HCT116 (cell line): ENCODE measurements at regions not wholly inside any gene's neighbourhood (a gene's known extent, or its start where the extent isn't known, plus 50 kb on each side); places are given as distances from the start of the nearest gene placed in this dataset.

Source experiments
- ATAC-seq: fragments of 200-7000 bp; cut with Tn5 transposase; 2 replicates; pipeline ENCODE4 v1.9.1; 2020; ENCODE audit warnings: mild to moderate bottlenecking, moderate library complexity
- BruUV-seq: library from RNA; stranded (reverse); fragments of 400-500 nt; replicated peaks from 2 replicates; lab custom pipeline; 2021; lab: Mats Ljungman, UMichigan
- CTCF ChIA-PET: fragments of 300-600 bp; sonication (Branson Sonifier 250); formaldehyde crosslinking; loops from one replicate; lab custom pipeline; 2021; ENCODE audit warnings: antibody characterized with exemption; lab: Charles Lee
- POLR2A ChIA-PET: fragments of 300-600, 350-600 bp; sonication (Branson Sonifier 250); formaldehyde crosslinking; loops from one replicate; lab custom pipeline; 2021; ENCODE audit warnings: antibody characterized with exemption; lab: Charles Lee
- RAD21 ChIA-PET, 2 experiments: fragments of 300-600 bp; sonication (Branson Sonifier 250); formaldehyde crosslinking; loops; one replicate each; lab custom pipeline; 2023; ENCODE audit warnings: low total read pairs in 2 of 2; ENCODE audit not compliant: uncharacterized antibody in 2 of 2, unreplicated experiment in 2 of 2, low non-redundant PET in 1 of 2; lab: Charles Lee
- DNase-seq: peaks from one replicate; pipeline ENCODE4 v3.0.0-alpha.2; 2010; ENCODE audit warnings: low read depth, low spot score
- H2AFZ ChIP-seq: fragments of 200-600 bp; shearing (Covaris generic), sonication (generic); 2 replicates; pipeline ENCODE4 v1.6.1; 2017; ENCODE audit warnings: low read depth, mixed run types, mixed read lengths, antibody characterized with exemption, low read length; ENCODE audit not compliant: poor library complexity, severe bottlenecking
- H3K27ac ChIP-seq: 2 replicates; pipeline ENCODE4 v1.5.1; 2012; ENCODE audit warnings: low read depth, low read length
- H3K27me3 ChIP-seq: fragments of 200-600 bp; sonication (generic); 2 replicates; pipeline ENCODE4 v1.6.1; 2016; ENCODE audit warnings: mixed run types, low read length, mixed read lengths; ENCODE audit not compliant: insufficient read depth
- H3K36me3 ChIP-seq, 2 experiments: fragments of 200-500 bp in 1 of 2; fragments of 200-600 bp in 1 of 2; sonication (Bioruptor generic) in 1 of 2; sonication (generic) in 1 of 2; 2 replicates each; pipeline versions ENCODE4 v1.5.1 to v1.6.1; 2014 to 2016; ENCODE audit warnings: low read length in 2 of 2, inconsistent platforms in 1 of 2, mixed read lengths in 1 of 2, mixed run types in 1 of 2; ENCODE audit not compliant: insufficient read depth in 2 of 2, control insufficient read depth in 1 of 2
- H3K4me1 ChIP-seq, 2 experiments: fragments of 200-600 bp in 1 of 2; sonication (generic) in 1 of 2; 2 replicates each; pipeline versions ENCODE4 v1.5.1 to v1.6.1; 2012 to 2017; ENCODE audit warnings: low read length in 2 of 2, inconsistent platforms in 1 of 2, mild to moderate bottlenecking in 1 of 2, mixed read lengths in 1 of 2, mixed run types in 1 of 2, moderate library complexity in 1 of 2; ENCODE audit not compliant: insufficient read depth in 2 of 2, control insufficient read depth in 1 of 2
- H3K4me2 ChIP-seq: fragments of 200-600 bp; sonication (generic); 2 replicates; pipeline ENCODE4 v1.6.1; 2017; ENCODE audit warnings: mixed run types, low read length, mixed read lengths
- H3K4me3 ChIP-seq, 2 experiments: fragments of 200-600 bp in 1 of 2; sonication (generic) in 1 of 2; replicated peaks in 1 of 2; 2 replicates each; pipeline ENCODE4 v1.5.1; 2011 to 2016; ENCODE audit warnings: low read length in 2 of 2, control low read depth in 1 of 2, low read depth in 1 of 2, mild to moderate bottlenecking in 1 of 2, mixed read lengths in 1 of 2, mixed run types in 1 of 2
- H3K79me2 ChIP-seq: fragments of 200-600 bp; sonication (generic); 2 replicates; pipeline ENCODE4 v1.6.1; 2017; ENCODE audit warnings: mild to moderate bottlenecking, mixed run types, low read length, moderate library complexity, mixed read lengths; ENCODE audit not compliant: insufficient read depth
- H3K9ac ChIP-seq: fragments of 200-600 bp; sonication (generic); 2 replicates; pipeline ENCODE4 v1.6.1; 2016; ENCODE audit warnings: low read length, mixed read lengths
- H3K9me2 ChIP-seq: fragments of 200-600 bp; sonication (generic), shearing (Covaris generic); 2 replicates; pipeline ENCODE4 v1.6.1; 2017; ENCODE audit warnings: mixed run types, mild to moderate bottlenecking, moderate library complexity; ENCODE audit not compliant: insufficient read depth
- H3K9me3 ChIP-seq, 2 experiments: fragments of 200-500 bp in 1 of 2; fragments of 200-600 bp in 1 of 2; sonication (Bioruptor generic) in 1 of 2; sonication (generic) in 1 of 2; 2 replicates each; pipeline ENCODE4 v1.6.1; 2014 to 2017; ENCODE audit warnings: low read length in 2 of 2, mixed read lengths in 2 of 2, inconsistent platforms in 1 of 2, low read depth in 1 of 2, mild to moderate bottlenecking in 1 of 2, mixed run types in 1 of 2, moderate library complexity in 1 of 2; ENCODE audit not compliant: control insufficient read depth in 1 of 2, insufficient read depth in 1 of 2
- H4K20me1 ChIP-seq: fragments of 200-600 bp; sonication (generic), shearing (Covaris generic); 2 replicates; pipeline ENCODE4 v1.6.1; 2017; ENCODE audit warnings: mixed run types, mild to moderate bottlenecking, moderate library complexity; ENCODE audit not compliant: insufficient read depth
- EZH2phosphoT487 ChIP-seq: fragments of 200-600 bp; IDR thresholded peaks from 2 replicates; pipeline ENCODE4 v1.6.1; 2018; ENCODE audit warnings: antibody characterized with exemption, borderline replicate concordance
- intact Hi-C: fragments of 100-400 bp; cut with micrococcal nuclease; formaldehyde crosslinking; loops from 2 replicates; pipeline ENCODE4 v1.10.0; 2022
- TF ChIP-seq, protein P1 (sequence below), 3 experiments: fragments of 200-600 bp in 1 of 3; sonication (generic) in 1 of 3; IDR thresholded peaks in 2 of 3; conservative IDR thresholded peaks in 1 of 3; 2 replicates each; pipeline ENCODE4 v1.5.1; 2012 to 2017; ENCODE audit warnings: low read depth in 2 of 3, low read length in 2 of 3, antibody characterized with exemption in 1 of 3, borderline replicate concordance in 1 of 3, control low read depth in 1 of 3, mild to moderate bottlenecking in 1 of 3, mixed read lengths in 1 of 3, mixed run types in 1 of 3, moderate library complexity in 1 of 3; ENCODE audit not compliant: insufficient read depth in 1 of 3
- TF ChIP-seq, protein P2 (sequence below): IDR thresholded peaks from 2 replicates; pipeline ENCODE4 v1.6.1; 2012

DNA sequence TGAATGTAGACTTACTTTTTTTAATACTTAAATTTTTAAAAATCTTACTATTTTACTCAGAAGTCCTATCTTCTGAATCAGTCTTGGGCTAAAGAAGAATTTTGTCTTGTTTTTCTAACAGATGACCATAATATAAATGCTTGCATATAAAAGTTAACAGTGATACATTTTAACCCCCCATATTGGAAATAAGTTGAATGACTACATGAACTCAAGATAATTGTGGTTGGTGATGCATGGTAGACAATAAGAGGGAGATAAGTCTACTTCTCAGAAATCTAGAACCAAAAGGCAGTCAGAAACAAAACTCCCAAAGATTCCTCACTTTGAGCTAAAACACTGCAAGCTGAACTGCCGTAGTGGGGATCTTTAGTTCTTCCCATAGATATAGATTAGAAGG, 868.4 kb upstream of the SOX9 start:
- H2AFZ ChIP-seq: no peak overlapping the region
- no peak overlapping the region for H3K4me3 ChIP-seq
- no peaks in the 10 kb centered on the region for H3K9me3 ChIP-seq
- no peak overlapping the region for H3K27ac ChIP-seq
- no peaks in the 10 kb centered on the region for H3K36me3 ChIP-seq
- DNase-seq (no peak), ATAC-seq (no peak)
- ChIA-PET CTCF (no interaction called here), RAD21 (no interaction called here), POLR2A (no interaction called here)
- intact Hi-C loops: no loop called here
- H3K27me3 ChIP-seq: no peaks in the 10 kb centered on the region
- no peak for TF ChIP-seq EZH2phosphoT487
- no peaks in the 10 kb centered on the region for H3K79me2 ChIP-seq
- no peak overlapping the region for H3K4me2 ChIP-seq
- no peaks in the 10 kb centered on the region for H3K4me1 ChIP-seq
- H3K9me2 ChIP-seq: no peaks in the 10 kb centered on the region
- no peaks in the 10 kb centered on the region for H4K20me1 ChIP-seq
- no TSS peak for BruUV-seq
- H3K9ac ChIP-seq: no peak overlapping the region

DNA sequence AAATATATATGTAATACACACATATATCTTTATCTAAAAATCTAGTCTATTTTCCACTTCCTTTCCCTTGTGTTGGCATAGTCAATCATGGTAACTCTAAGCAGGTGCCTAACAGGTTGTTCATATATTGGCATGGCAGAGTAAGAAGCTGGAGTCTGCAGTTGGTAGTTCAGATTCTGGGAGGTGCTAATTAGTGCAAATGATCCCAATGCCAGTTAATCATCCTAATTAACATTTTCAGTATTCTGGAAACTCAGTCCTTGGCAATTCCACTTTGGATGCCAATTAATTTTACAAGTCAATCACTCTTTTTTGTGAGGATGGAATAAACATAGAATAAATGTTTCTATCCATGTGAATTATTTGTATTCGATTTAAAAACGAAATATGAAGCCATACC, 863.7 kb upstream of the SOX9 start:
- H3K9me2 ChIP-seq: no peaks in the 10 kb centered on the region
- intact Hi-C loops: no loop called here
- H3K36me3 ChIP-seq: no peaks in the 10 kb centered on the region
- no peak overlapping the region for H2AFZ ChIP-seq
- DNase-seq: no peak
- ChIA-PET RAD21 (no interaction called here), CTCF (no interaction called here), POLR2A (no interaction called here)
- TF ChIP-seq, protein P1, sequence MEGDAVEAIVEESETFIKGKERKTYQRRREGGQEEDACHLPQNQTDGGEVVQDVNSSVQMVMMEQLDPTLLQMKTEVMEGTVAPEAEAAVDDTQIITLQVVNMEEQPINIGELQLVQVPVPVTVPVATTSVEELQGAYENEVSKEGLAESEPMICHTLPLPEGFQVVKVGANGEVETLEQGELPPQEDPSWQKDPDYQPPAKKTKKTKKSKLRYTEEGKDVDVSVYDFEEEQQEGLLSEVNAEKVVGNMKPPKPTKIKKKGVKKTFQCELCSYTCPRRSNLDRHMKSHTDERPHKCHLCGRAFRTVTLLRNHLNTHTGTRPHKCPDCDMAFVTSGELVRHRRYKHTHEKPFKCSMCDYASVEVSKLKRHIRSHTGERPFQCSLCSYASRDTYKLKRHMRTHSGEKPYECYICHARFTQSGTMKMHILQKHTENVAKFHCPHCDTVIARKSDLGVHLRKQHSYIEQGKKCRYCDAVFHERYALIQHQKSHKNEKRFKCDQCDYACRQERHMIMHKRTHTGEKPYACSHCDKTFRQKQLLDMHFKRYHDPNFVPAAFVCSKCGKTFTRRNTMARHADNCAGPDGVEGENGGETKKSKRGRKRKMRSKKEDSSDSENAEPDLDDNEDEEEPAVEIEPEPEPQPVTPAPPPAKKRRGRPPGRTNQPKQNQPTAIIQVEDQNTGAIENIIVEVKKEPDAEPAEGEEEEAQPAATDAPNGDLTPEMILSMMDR (IDR thresholded peaks at IDR 0.05 in 2 of 3, conservative IDR thresholded peaks at IDR 0.05 in 1 of 3; ENCODE audit: borderline replicate concordance in 1 of 3, insufficient read depth in 1 of 3, low read depth in 2 of 3, low read length in 2 of 3): no peak
- TF ChIP-seq, protein P2, sequence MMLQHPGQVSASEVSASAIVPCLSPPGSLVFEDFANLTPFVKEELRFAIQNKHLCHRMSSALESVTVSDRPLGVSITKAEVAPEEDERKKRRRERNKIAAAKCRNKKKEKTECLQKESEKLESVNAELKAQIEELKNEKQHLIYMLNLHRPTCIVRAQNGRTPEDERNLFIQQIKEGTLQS: no peak
- no peaks in the 10 kb centered on the region for H4K20me1 ChIP-seq
- H3K4me2 ChIP-seq: no peak overlapping the region
- H3K4me1 ChIP-seq: no peaks in the 10 kb centered on the region
- no peaks in the 10 kb centered on the region for H3K79me2 ChIP-seq
- H3K27me3 ChIP-seq: no peaks in the 10 kb centered on the region
- H3K9me3 ChIP-seq: no peaks in the 10 kb centered on the region
- no peak overlapping the region for H3K4me3 ChIP-seq
- no TSS peak for BruUV-seq
- ATAC-seq: no peak
- no peak overlapping the region for H3K27ac ChIP-seq
- no peak overlapping the region for H3K9ac ChIP-seq
